ENCODE measurements at regions not wholly inside any gene's neighbourhood (a gene's known extent, or its start where the extent isn't known, plus 50 kb on each side); places are given as distances from the start of the nearest gene placed in this dataset.

GRCh38 chr2:2896643-2897042 lies 481.0 kb downstream of the EIPR1 start:
- no peak for TF ChIP-seq POLR2A (IDR thresholded peaks at IDR 0.05)
- no peak for TF ChIP-seq CTCF (IDR thresholded peaks at IDR 0.05)
- no peak for TF ChIP-seq POLR2AphosphoS5 (IDR thresholded peaks at IDR 0.05)
- TF ChIP-seq EP300 (IDR thresholded peaks at IDR 0.05): no peak

Measured in sigmoid colon (tissue), 4 donors.